B cell (primary cell): ENCODE measurements at regions not wholly inside any gene's neighbourhood (a gene's known extent, or its start where the extent isn't known, plus 50 kb on each side); places are given as distances from the start of the nearest gene placed in this dataset.

Experiments
- ATAC-seq: fragments of 200-7000 bp; cut with Tn5 transposase; one replicate; pipeline ENCODE4 v1.10.0; 2021; ENCODE audit warnings: low read depth, mild to moderate bottlenecking, moderate number of reproducible peaks, moderate library complexity
- CTCF ChIA-PET: fragments of 350-600 bp; sonication (Branson Sonifier 250); formaldehyde crosslinking; loops from one replicate; lab custom pipeline; 2021; ENCODE audit warnings: antibody characterized with exemption, inconsistent platforms; lab: Charles Lee
- POLR2A ChIA-PET: fragments of 350-600 bp; sonication (Branson Sonifier 250); formaldehyde crosslinking; loops from one replicate; lab custom pipeline; 2021; ENCODE audit warnings: antibody characterized with exemption; lab: Charles Lee
- DNase-seq: peaks from one replicate; pipeline ENCODE4 v3.0.0; 2013
- H2AFZ ChIP-seq: 2 replicates; pipeline ENCODE4 v1.6.1; 2012; ENCODE audit warnings: mild to moderate bottlenecking, low read depth, low read length; ENCODE audit not compliant: insufficient read depth, poor library complexity, severe bottlenecking
- H3K27ac ChIP-seq, 2 donors: 1 replicate in 1 of 2; 2 replicates in 1 of 2; pipeline ENCODE4 v1.5.1; 2012 to 2013; ENCODE audit warnings: low read length in 2 of 2, mild to moderate bottlenecking in 2 of 2, moderate library complexity in 1 of 2
- H3K27me3 ChIP-seq, 4 experiments: fragments of 200-600 bp in 1 of 4; sonication (generic) in 1 of 4; replicated peaks in 1 of 4; 1 replicate in 2 of 4; 2 replicates in 2 of 4; pipeline versions ENCODE4 v1.6.1 to v1.7.0; 2013 to 2016; ENCODE audit warnings: low read length in 3 of 4, mild to moderate bottlenecking in 2 of 4, mixed read lengths in 1 of 4, moderate library complexity in 1 of 4; ENCODE audit not compliant: insufficient read depth in 4 of 4, control insufficient read depth in 3 of 4; ENCODE audit errors: control extremely low read depth in 1 of 4
- H3K36me3 ChIP-seq, 2 experiments: replicated peaks in 1 of 2; 1 replicate in 1 of 2; 2 replicates in 1 of 2; pipeline versions ENCODE4 v1.6.1 to v1.7.1; 2013; ENCODE audit warnings: low read length in 1 of 2; ENCODE audit not compliant: insufficient read depth in 2 of 2, control insufficient read depth in 1 of 2; ENCODE audit errors: control extremely low read depth in 1 of 2, extremely low read depth in 1 of 2
- H3K4me1 ChIP-seq, 2 donors: fragments of 200-600 bp in 1 of 2; sonication (generic) in 1 of 2; 1 replicate in 1 of 2; 2 replicates in 1 of 2; pipeline versions ENCODE4 v1.5.1 to v1.6.1; 2013 to 2017; ENCODE audit warnings: low read length in 2 of 2; ENCODE audit not compliant: control insufficient read depth in 2 of 2, insufficient read depth in 2 of 2
- H3K4me2 ChIP-seq: replicated peaks from 2 replicates; pipeline ENCODE3; 2012; ENCODE audit warnings: mild to moderate bottlenecking, low read depth, low read length; ENCODE audit not compliant: poor library complexity, severe bottlenecking
- H3K4me3 ChIP-seq, 5 experiments: fragments of 200-600 bp in 1 of 5; sonication (generic) in 1 of 5; 1 replicate in 3 of 5; 2 replicates in 2 of 5; pipeline versions ENCODE4 v1.5.1 to v1.7.0; 2011 to 2016; ENCODE audit warnings: low read length in 4 of 5, mild to moderate bottlenecking in 4 of 5, low read depth in 2 of 5, control low read depth in 1 of 5, moderate library complexity in 1 of 5; ENCODE audit not compliant: insufficient read depth in 1 of 5; ENCODE audit errors: control extremely low read depth in 1 of 5, extremely low read depth in 1 of 5
- H3K79me2 ChIP-seq: fragments of 200-600 bp; sonication (generic); one replicate; pipeline ENCODE4 v1.6.0; 2016; ENCODE audit warnings: low read length; ENCODE audit not compliant: control insufficient read depth, insufficient read depth
- H3K9ac ChIP-seq: fragments of 200-600 bp; sonication (generic); 2 replicates; pipeline ENCODE4 v1.6.1; 2017; ENCODE audit warnings: mild to moderate bottlenecking, low read length, moderate library complexity
- H3K9me3 ChIP-seq, 3 donors: one replicate each; pipeline versions ENCODE4 v1.6.1 to v1.7.1; 2013; ENCODE audit warnings: low read length in 2 of 3; ENCODE audit not compliant: control insufficient read depth in 2 of 3, insufficient read depth in 1 of 3; ENCODE audit errors: control extremely low read depth in 1 of 3
- H4K20me1 ChIP-seq: 2 replicates; pipeline ENCODE4 v1.6.0; 2012; ENCODE audit warnings: mild to moderate bottlenecking, low read length; ENCODE audit not compliant: insufficient read depth, control insufficient read depth, poor library complexity, severe bottlenecking
- H3K27ac Mint-ChIP-seq: one replicate; pipeline ENCODE4 v1.8.0; 2021; ENCODE audit warnings: mixed read lengths
- H3K27me3 Mint-ChIP-seq: one replicate; pipeline ENCODE4 v1.8.0; 2021; ENCODE audit warnings: mixed read lengths
- H3K4me1 Mint-ChIP-seq: one replicate; pipeline ENCODE4 v1.8.0; 2021; ENCODE audit warnings: mixed read lengths
- H3K4me3 Mint-ChIP-seq: one replicate; pipeline ENCODE4 v1.8.0; 2021; ENCODE audit warnings: mixed read lengths
- H3K9me3 Mint-ChIP-seq: one replicate; pipeline ENCODE4 v1.8.0; 2022; ENCODE audit warnings: mixed read lengths; ENCODE audit not compliant: insufficient read depth
- EZH2 ChIP-seq: IDR thresholded peaks from 2 replicates; pipeline ENCODE4 v1.6.1; 2012; ENCODE audit warnings: borderline replicate concordance, low read depth, mild to moderate bottlenecking, moderate library complexity, low read length; ENCODE audit not compliant: insufficient read depth, poor library complexity, severe bottlenecking
- WGBS: methylation state at CpG from one replicate; pipeline ENCODE4 v1.1.5; 2013; ENCODE audit warnings: missing lambda C conversion rate; ENCODE audit not compliant: insufficient coverage; 5-methylcytosine and 5-hydroxymethylcytosine counted together
- intact Hi-C: fragments of 100-400 bp; cut with micrococcal nuclease; formaldehyde crosslinking; loops from one replicate; pipeline ENCODE4 v1.10.0; 2022
- TF ChIP-seq, protein P1 (sequence below): fragments of 200-600 bp; IDR thresholded peaks from one replicate; pipeline ENCODE4 v1.8.0; 2022; ENCODE audit warnings: antibody characterized with exemption, mild to moderate bottlenecking

- Histone ChIP-seq H3K4me1 (no peaks in the 10 kb centered on the region), H3K4me3 (no peak overlapping the region), H3K9ac (no peak overlapping the region), H3K79me2 (no peaks in the 10 kb centered on the region), H4K20me1 (no peaks in the 10 kb centered on the region), H3K9me3 (no peaks in the 10 kb centered on the region), H3K36me3 (no peaks in the 10 kb centered on the region), H2AFZ (no peak overlapping the region), H3K27me3 (no peaks in the 10 kb centered on the region), H3K4me2 (no peak overlapping the region), H3K27ac (no peak overlapping the region)
- H3K27ac Mint-ChIP-seq: no peak overlapping the region
- intact Hi-C loops: no loop called here
- no peak for ATAC-seq
- H3K27me3 Mint-ChIP-seq: peaks cover 17% of the 10 kb centered on the region
- H3K4me1 Mint-ChIP-seq: no peaks in the 10 kb centered on the region
- TF ChIP-seq, protein P1, sequence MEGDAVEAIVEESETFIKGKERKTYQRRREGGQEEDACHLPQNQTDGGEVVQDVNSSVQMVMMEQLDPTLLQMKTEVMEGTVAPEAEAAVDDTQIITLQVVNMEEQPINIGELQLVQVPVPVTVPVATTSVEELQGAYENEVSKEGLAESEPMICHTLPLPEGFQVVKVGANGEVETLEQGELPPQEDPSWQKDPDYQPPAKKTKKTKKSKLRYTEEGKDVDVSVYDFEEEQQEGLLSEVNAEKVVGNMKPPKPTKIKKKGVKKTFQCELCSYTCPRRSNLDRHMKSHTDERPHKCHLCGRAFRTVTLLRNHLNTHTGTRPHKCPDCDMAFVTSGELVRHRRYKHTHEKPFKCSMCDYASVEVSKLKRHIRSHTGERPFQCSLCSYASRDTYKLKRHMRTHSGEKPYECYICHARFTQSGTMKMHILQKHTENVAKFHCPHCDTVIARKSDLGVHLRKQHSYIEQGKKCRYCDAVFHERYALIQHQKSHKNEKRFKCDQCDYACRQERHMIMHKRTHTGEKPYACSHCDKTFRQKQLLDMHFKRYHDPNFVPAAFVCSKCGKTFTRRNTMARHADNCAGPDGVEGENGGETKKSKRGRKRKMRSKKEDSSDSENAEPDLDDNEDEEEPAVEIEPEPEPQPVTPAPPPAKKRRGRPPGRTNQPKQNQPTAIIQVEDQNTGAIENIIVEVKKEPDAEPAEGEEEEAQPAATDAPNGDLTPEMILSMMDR: no peak
- CTCF ChIA-PET: no interaction called here
- no peak for DNase-seq
- no peaks in the 10 kb centered on the region for H3K9me3 Mint-ChIP-seq
- 100% methylated on average over 1 of the region's 2 CpGs for WGBS
- no peak overlapping the region for H3K4me3 Mint-ChIP-seq
- POLR2A ChIA-PET: no interaction called here
Measured at GRCh38 chr13:44814836-44815235, 174.4 kb downstream of the NUFIP1 start.

- Mint-ChIP-seq H3K4me3 (no peak overlapping the region), H3K4me1 (no peaks in the 10 kb centered on the region), H3K27ac (no peak overlapping the region), H3K9me3 (no peaks in the 10 kb centered on the region), H3K27me3 (peaks cover 17% of the 10 kb centered on the region)
- no peak for ATAC-seq
- intact Hi-C loops: no loop called here
- no peaks in the 10 kb centered on the region for H3K27me3 ChIP-seq
- no peak overlapping the region for H2AFZ ChIP-seq
- no peaks in the 10 kb centered on the region for H3K79me2 ChIP-seq
- H3K4me2 ChIP-seq: no peak overlapping the region
- no peak overlapping the region for H3K27ac ChIP-seq
- TF ChIP-seq EZH2: no peak
- TF ChIP-seq, protein P1: no peak
- H3K4me1 ChIP-seq: no peaks in the 10 kb centered on the region
- ChIA-PET CTCF (no interaction called here), POLR2A (no interaction called here)
- no peaks in the 10 kb centered on the region for H3K9me3 ChIP-seq
- no peak for DNase-seq
- no peak overlapping the region for H3K9ac ChIP-seq
- H4K20me1 ChIP-seq: no peaks in the 10 kb centered on the region
- H3K4me3 ChIP-seq: no peak overlapping the region
- WGBS: 100% methylated on average over 2 of the region's 2 CpGs
- H3K36me3 ChIP-seq: no peaks in the 10 kb centered on the region
Measured at GRCh38 chr13:44814161-44814560, 175.1 kb downstream of the NUFIP1 start.
